Mucosa of descending colon (tissue), 3 donors: ENCODE measurements at regions not wholly inside any gene's neighbourhood (a gene's known extent, or its start where the extent isn't known, plus 50 kb on each side); places are given as distances from the start of the nearest gene placed in this dataset.
A peak's percentile ranks its signal among the peaks of the same experiment; 100 is the strongest.

ENCODE experiments used
- ATAC-seq: fragments of 200-7000 bp; cut with Tn5 transposase; one replicate; pipeline ENCODE4 v1.9.1; 2020; ENCODE audit warnings: mild to moderate bottlenecking, moderate library complexity
- DNase-seq, 3 donors: peaks; one replicate each; pipeline ENCODE4 v3.0.0-alpha.2; 2020
- H3K36me3 ChIP-seq: fragments of 200-600 bp; one replicate; pipeline ENCODE4 v1.8.0; 2021; ENCODE audit warnings: low read depth, mild to moderate bottlenecking
- H3K4me1 ChIP-seq: fragments of 200-600 bp; one replicate; pipeline ENCODE4 v1.8.0; 2021; ENCODE audit warnings: low read depth, mild to moderate bottlenecking
- H3K4me3 ChIP-seq: fragments of 200-600 bp; one replicate; pipeline ENCODE4 v1.8.0; 2021; ENCODE audit warnings: mild to moderate bottlenecking
- H3K9me3 ChIP-seq: fragments of 200-600 bp; one replicate; pipeline ENCODE4 v1.8.0; 2021; ENCODE audit warnings: mild to moderate bottlenecking
- intact Hi-C, 2 donors: fragments of 100-400 bp; cut with DNase I in 1 of 2; cut with micrococcal nuclease in 1 of 2; formaldehyde crosslinking; loops; one replicate each; pipeline versions ENCODE4 v1.11.0 to v1.11.1; 2022; cut with DNase I, micrococcal nuclease
- TF ChIP-seq, protein P1 (sequence below): fragments of 200-600 bp; IDR thresholded peaks from one replicate; pipeline ENCODE4 v1.8.0; 2022; ENCODE audit warnings: antibody characterized with exemption, mild to moderate bottlenecking
- donor health status: DM: no; HTN: no; CAD: no; lungs with moderate emphysema.
- donor health status: DM: no; HTN: no; CAD: no.
- donor health status: DM: no; HTN: yes; CAD: no.

DNA sequence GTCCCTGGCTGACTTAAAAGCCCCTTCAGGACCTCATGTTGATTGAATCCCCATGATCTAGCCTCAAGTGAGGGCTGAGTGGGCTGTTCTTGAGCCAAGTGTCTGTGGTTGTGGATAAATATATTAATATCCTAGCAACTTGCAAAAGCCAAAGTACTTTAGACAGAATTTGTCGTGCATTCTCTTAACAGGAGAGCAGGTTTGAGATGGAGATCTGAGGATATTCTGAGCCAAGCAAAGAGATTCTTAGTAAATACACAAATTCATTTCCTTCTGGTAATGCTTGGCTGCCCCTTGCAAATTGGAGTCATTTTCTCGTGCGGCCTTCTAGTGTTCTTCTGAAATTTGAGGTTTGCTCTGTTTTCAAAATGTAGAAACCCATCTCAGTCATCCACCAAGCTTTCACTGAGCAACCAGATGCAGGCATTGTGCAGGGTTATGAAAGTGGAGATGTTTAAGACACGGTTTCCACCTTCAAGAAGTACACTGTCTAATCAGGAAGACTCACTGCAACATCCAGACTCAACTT is 242.1 kb upstream of the JUN start:
- Histone ChIP-seq H3K4me3 (no peak overlapping the region), H3K9me3 (no peaks in the 10 kb centered on the region), H3K4me1 (peaks cover 4% of the 10 kb centered on the region), H3K36me3 (no peaks in the 10 kb centered on the region)
- DNase-seq (no peak), ATAC-seq (no peak)
- intact Hi-C loops: no loop called here
- TF ChIP-seq, protein P1, sequence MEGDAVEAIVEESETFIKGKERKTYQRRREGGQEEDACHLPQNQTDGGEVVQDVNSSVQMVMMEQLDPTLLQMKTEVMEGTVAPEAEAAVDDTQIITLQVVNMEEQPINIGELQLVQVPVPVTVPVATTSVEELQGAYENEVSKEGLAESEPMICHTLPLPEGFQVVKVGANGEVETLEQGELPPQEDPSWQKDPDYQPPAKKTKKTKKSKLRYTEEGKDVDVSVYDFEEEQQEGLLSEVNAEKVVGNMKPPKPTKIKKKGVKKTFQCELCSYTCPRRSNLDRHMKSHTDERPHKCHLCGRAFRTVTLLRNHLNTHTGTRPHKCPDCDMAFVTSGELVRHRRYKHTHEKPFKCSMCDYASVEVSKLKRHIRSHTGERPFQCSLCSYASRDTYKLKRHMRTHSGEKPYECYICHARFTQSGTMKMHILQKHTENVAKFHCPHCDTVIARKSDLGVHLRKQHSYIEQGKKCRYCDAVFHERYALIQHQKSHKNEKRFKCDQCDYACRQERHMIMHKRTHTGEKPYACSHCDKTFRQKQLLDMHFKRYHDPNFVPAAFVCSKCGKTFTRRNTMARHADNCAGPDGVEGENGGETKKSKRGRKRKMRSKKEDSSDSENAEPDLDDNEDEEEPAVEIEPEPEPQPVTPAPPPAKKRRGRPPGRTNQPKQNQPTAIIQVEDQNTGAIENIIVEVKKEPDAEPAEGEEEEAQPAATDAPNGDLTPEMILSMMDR: no peak

DNA sequence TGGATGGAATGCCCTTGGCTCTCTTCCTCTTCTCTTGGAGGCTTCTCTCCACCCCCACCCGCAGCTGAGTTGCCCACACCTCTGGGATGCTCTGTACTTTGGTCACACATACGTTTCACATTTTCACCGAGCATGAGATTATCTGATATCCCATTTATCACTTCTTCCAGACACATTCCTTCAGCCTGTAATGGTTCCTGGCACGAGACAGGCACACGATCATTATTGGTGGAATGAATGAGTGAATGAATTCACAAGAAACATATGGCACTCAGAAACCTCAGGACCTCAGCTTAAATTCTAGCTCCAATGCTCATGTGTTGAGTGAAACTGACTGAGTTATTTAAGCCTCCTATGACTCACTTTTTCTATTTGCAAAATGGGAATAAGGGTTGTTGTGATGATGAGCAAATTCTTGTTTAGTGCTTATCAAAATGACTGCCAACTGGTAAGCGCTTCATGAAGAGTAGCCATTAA is 242.7 kb upstream of the JUN start:
- Histone ChIP-seq H3K4me1 (peaks cover 4% of the 10 kb centered on the region), H3K9me3 (no peaks in the 10 kb centered on the region), H3K4me3 (no peak overlapping the region), H3K36me3 (no peaks in the 10 kb centered on the region)
- TF ChIP-seq, protein P1: no peak
- DNase-seq (no peak), ATAC-seq (no peak)
- intact Hi-C loops: no loop called here

GRCh38 chr1:59027177-59027576 is 243.3 kb upstream of the JUN start:
- TF ChIP-seq, protein P1: no peak
- intact Hi-C loops: no loop called here
- Histone ChIP-seq H3K36me3 (no peaks in the 10 kb centered on the region), H3K4me3 (no peak overlapping the region), H3K4me1 (peaks cover 4% of the 10 kb centered on the region), H3K9me3 (no peaks in the 10 kb centered on the region)
- DNase-seq (no peak), ATAC-seq (no peak)

- ATAC-seq: peak; percentile 80
- TF ChIP-seq, protein P1: no peak
- Histone ChIP-seq H3K9me3 (no peaks in the 10 kb centered on the region), H3K36me3 (no peaks in the 10 kb centered on the region), H3K4me1 (peaks cover 4% of the 10 kb centered on the region), H3K4me3 (no peak overlapping the region)
- peak in 1 of 3 donors; percentile 54 for DNase-seq
- intact Hi-C loops: no loop called here
These were observed 244.2 kb upstream of the JUN start for GRCh38 chr1:59028048-59028447.

DNA sequence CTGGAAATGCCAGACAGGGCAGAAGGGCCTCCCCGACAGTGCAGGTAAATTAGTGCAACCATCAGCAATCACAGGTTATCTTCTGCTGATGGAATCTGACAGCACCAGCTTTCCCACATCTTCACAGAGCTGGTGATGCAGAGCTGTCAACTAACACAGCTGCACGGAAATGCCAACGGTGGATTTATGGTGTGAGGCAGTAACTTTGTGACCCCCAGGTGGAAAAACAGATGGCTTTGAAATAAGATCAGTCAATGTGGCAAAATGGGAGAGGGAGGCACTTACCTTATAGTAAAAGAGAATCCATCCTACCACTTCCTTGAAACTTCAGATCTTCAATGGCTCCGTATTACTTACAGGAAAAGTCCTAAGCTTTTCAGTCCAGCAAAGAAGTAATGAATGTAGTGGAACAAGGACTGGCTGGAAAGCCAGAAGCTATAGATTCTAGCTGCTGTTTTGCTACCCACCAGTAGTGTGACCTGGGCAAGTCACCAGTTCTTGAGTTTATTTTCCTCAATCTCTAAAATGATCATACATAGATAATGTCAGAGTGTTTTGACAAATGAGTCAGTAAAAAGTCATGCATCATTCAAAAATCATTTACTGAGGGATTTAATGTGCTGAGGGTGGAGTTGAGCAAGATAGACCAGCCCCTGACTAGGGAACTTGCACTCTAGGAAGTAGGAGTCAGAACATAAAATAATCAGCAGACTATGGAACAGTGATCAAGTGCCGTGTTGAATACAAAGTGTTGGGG is 245.7 kb upstream of the JUN start:
- H3K36me3 ChIP-seq: no peaks in the 10 kb centered on the region
- DNase-seq (no peak), ATAC-seq (peak; percentile 72)
- intact Hi-C loops: no loop called here
- H3K9me3 ChIP-seq: no peaks in the 10 kb centered on the region
- peaks cover 4% of the 10 kb centered on the region for H3K4me1 ChIP-seq
- no peak overlapping the region for H3K4me3 ChIP-seq
- TF ChIP-seq, protein P1: no peak
